BLaER1 (cell line): ENCODE measurements at regions not wholly inside any gene's neighbourhood (a gene's known extent, or its start where the extent isn't known, plus 50 kb on each side); places are given as distances from the start of the nearest gene placed in this dataset.

Experiments
- H3K27ac ChIP-seq: shearing (Covaris generic); formaldehyde crosslinking; 2 replicates; pipeline ENCODE4 v1.8.1; 2022
- H3K27me3 ChIP-seq: shearing (Covaris generic); formaldehyde crosslinking; 2 replicates; pipeline ENCODE4 v1.8.1; 2022
- H3K36me3 ChIP-seq: shearing (Covaris generic); formaldehyde crosslinking; 2 replicates; pipeline ENCODE4 v1.8.1; 2022
- H3K4me1 ChIP-seq: shearing (Covaris generic); formaldehyde crosslinking; 2 replicates; pipeline ENCODE4 v1.8.1; 2022
- H3K4me2 ChIP-seq: shearing (Covaris generic); formaldehyde crosslinking; 2 replicates; pipeline ENCODE4 v1.8.1; 2022
- H3K4me3 ChIP-seq: shearing (Covaris generic); formaldehyde crosslinking; 2 replicates; pipeline ENCODE4 v1.8.1; 2022
- H3K9ac ChIP-seq: shearing (Covaris generic); formaldehyde crosslinking; 2 replicates; pipeline ENCODE4 v1.8.1; 2022
- H3K9me3 ChIP-seq: shearing (Covaris generic); formaldehyde crosslinking; 2 replicates; pipeline ENCODE4 v1.8.1; 2022
- H4K20me1 ChIP-seq: shearing (Covaris generic); formaldehyde crosslinking; 2 replicates; pipeline ENCODE4 v1.8.1; 2022
- Cebpa-rat ChIP-seq: shearing (Covaris generic); IDR thresholded peaks from 2 replicates; pipeline ENCODE4 v1.8.1; 2022

DNA sequence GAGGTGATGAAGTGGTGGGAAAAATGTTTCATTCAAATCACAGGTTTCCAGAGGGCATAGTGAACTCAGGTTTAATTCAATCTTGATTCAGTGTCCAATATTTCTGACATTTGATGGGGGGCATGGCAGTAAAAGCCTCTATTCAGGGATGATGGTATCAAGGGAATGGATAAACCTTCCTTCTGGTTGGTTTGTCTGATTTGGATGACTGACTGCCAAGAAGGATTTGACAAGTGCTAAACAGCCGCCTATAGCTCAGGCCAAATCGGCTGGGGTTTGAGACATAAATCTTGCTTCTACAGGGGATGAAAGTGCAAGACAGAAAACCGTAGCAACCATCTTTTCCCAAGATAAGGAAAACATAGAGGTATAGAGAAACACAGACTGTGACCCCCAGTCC, 121.8 kb upstream of the C11orf87 start:
- H3K4me1 ChIP-seq, result peaks cover 14% of the 10 kb centered on the region
- H4K20me1 ChIP-seq, result no peaks in the 10 kb centered on the region
- TF ChIP-seq Cebpa-rat, result no peak
- H3K27ac ChIP-seq, result no peak overlapping the region
- no peaks in the 10 kb centered on the region for H3K36me3 ChIP-seq
- peak overlapping the region; percentile 34 for H3K4me2 ChIP-seq
- H3K27me3 ChIP-seq, result no peaks in the 10 kb centered on the region
- H3K4me3 ChIP-seq, result no peak overlapping the region
- no peaks in the 10 kb centered on the region for H3K9me3 ChIP-seq
- H3K9ac ChIP-seq, result no peak overlapping the region

DNA sequence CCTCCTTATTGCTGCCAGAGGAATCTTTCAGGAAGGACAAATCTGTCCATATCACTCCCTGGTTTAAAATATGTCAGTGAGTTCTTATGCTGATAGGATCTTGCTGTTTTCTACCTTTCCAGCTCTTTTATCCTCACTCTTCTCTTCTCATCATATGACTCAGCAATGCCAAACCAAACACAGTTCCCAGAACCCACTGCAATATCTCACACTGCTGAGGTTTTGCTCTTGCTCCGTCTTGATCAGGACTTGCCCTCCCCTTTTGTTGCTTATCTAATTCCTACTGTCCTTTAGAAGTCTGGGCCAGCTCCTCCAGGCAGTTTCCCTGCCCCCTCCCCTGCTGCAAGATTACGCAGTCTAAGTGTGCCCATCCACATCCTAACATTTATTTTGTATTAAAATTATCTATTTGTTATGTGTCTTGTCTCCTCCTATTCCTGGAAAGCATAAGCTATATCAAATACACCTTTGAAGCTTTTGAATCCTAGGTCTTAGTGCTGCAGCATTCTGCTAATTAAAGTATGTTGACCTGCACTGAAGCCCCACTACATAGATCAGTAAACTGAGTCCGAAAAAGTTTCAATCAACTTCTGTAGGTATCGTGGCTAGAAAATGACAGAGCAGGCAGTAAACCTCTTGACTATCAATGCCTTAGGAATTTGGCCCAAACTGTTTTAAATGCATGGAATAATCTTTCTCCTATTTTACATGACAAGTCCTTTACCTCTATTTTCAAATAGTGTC, 119.2 kb upstream of the C11orf87 start:
- Histone ChIP-seq H4K20me1 (no peaks in the 10 kb centered on the region), H3K9ac (no peak overlapping the region), H3K27ac (no peak overlapping the region), H3K4me3 (no peak overlapping the region), H3K27me3 (no peaks in the 10 kb centered on the region), H3K4me2 (no peak overlapping the region), H3K9me3 (no peaks in the 10 kb centered on the region), H3K36me3 (no peaks in the 10 kb centered on the region), H3K4me1 (peaks cover 14% of the 10 kb centered on the region)
- TF ChIP-seq Cebpa-rat, result no peak

GRCh38 chr11:109303342-109303741, 118.6 kb upstream of the C11orf87 start:
- H3K4me2 ChIP-seq, result no peak overlapping the region
- no peak for TF ChIP-seq Cebpa-rat
- H3K9ac ChIP-seq, result no peak overlapping the region
- H3K27me3 ChIP-seq, result no peaks in the 10 kb centered on the region
- H3K4me3 ChIP-seq, result no peak overlapping the region
- peaks cover 14% of the 10 kb centered on the region for H3K4me1 ChIP-seq
- no peaks in the 10 kb centered on the region for H4K20me1 ChIP-seq
- H3K36me3 ChIP-seq, result no peaks in the 10 kb centered on the region
- no peak overlapping the region for H3K27ac ChIP-seq
- H3K9me3 ChIP-seq, result no peaks in the 10 kb centered on the region

DNA sequence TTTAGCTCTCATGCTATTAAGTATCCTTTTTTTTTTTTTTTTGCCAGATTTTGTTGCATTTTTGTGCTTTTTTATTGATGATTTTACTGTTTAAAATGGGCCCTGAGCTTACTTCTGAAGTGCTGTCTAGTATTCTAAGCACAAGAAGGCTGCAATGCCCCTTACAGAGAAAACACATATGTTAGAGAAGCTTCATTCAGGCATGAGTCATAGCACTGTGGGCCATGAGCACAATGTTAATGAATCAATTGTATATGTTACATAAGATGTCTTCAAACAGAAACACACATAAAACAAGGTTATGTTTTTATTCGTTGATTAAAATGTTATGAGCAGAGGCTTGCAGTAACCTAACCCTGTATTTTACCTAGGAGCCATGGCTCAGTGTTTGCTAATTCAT, 117.8 kb upstream of the C11orf87 start:
- no peaks in the 10 kb centered on the region for H3K27me3 ChIP-seq
- H3K4me1 ChIP-seq, result peaks cover 14% of the 10 kb centered on the region
- TF ChIP-seq Cebpa-rat, result no peak

DNA sequence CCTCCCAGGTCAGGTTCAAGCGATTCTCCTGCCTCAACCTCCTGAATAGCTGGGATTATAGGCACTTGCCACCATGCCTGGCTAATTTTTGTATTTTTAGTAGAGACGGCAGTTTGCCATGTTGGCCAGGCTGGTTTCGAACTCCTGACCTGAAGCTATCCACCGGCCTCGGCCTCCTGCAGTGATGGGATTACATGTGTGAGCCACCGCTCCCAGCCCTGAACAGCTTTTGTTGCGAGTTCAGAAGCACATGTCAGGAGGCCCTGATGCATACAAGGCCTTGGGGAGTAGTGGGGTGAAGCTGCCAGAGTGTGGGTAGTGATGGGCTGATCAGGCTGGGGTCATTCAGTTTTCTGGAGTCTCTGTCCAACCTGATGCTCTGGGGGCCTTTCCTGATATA, 117.0 kb upstream of the C11orf87 start:
- Histone ChIP-seq H3K27ac (no peak overlapping the region), H4K20me1 (no peaks in the 10 kb centered on the region), H3K9ac (no peak overlapping the region), H3K36me3 (no peaks in the 10 kb centered on the region), H3K4me3 (no peak overlapping the region), H3K27me3 (no peaks in the 10 kb centered on the region), H3K4me1 (peaks cover 14% of the 10 kb centered on the region), H3K9me3 (no peaks in the 10 kb centered on the region), H3K4me2 (no peak overlapping the region)
- TF ChIP-seq Cebpa-rat, result no peak

More for the DNA sequence above, 117.8 kb upstream of the C11orf87 start:
- Histone ChIP-seq H3K36me3 (no peaks in the 10 kb centered on the region), H4K20me1 (no peaks in the 10 kb centered on the region), H3K9me3 (no peaks in the 10 kb centered on the region), H3K9ac (no peak overlapping the region), H3K27ac (no peak overlapping the region), H3K4me3 (no peak overlapping the region), H3K4me2 (no peak overlapping the region)

GRCh38 chr11:109306322-109306721, 115.7 kb upstream of the C11orf87 start:
- no peak overlapping the region for H3K4me2 ChIP-seq
- TF ChIP-seq Cebpa-rat, result no peak
- H3K36me3 ChIP-seq, result no peaks in the 10 kb centered on the region
- peaks cover 1% of the 10 kb centered on the region for H3K4me1 ChIP-seq
- no peak overlapping the region for H3K4me3 ChIP-seq
- H3K9ac ChIP-seq, result no peak overlapping the region
- H3K27ac ChIP-seq, result no peak overlapping the region
- H3K27me3 ChIP-seq, result no peaks in the 10 kb centered on the region
- no peaks in the 10 kb centered on the region for H3K9me3 ChIP-seq
- no peaks in the 10 kb centered on the region for H4K20me1 ChIP-seq

DNA sequence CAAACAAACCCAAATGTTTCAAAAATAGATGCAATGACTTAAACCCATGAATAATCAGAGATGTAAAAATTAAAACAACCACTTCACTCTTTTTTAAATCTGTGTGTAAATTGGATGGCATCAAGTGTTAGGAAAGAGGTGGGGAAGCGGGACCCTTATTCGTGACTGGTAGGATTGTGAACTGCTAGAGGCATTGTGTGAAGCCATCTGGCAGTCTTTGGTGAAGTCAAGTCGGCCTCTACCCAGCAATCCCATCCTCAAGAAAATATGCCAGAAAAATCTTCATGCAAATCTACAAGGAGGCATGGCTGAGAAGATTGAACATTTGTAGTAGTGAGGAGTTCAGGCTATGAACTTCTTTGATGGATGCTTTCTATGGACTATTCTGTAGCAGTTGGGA, 114.6 kb upstream of the C11orf87 start:
- H3K4me2 ChIP-seq, result no peak overlapping the region
- H3K4me1 ChIP-seq, result no peaks in the 10 kb centered on the region
- no peak for TF ChIP-seq Cebpa-rat
- H3K4me3 ChIP-seq, result no peak overlapping the region
- H3K9me3 ChIP-seq, result no peaks in the 10 kb centered on the region
- no peak overlapping the region for H3K9ac ChIP-seq
- no peaks in the 10 kb centered on the region for H3K36me3 ChIP-seq
- H3K27me3 ChIP-seq, result no peaks in the 10 kb centered on the region
- no peak overlapping the region for H3K27ac ChIP-seq
- no peaks in the 10 kb centered on the region for H4K20me1 ChIP-seq

DNA sequence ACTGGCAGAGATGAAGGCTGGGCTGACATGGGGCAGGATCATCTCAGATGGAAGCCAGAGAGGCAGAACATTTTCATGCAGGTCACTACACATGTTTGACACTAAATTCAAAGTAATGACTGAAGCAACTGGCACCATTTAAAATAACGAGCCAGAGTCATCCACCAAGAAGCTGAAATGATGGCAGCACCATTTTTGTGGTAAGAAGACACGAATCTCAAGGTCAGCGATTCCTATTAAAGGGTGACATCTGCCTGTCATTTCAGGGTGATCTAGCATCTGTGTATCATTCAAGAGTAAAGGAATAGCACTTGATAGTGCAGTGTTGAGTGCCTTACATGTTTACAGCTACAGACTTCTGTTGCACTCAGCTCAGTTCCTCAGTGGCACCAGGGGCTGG, 113.4 kb upstream of the C11orf87 start:
- TF ChIP-seq Cebpa-rat, result no peak
- no peaks in the 10 kb centered on the region for H3K27me3 ChIP-seq
- H3K4me3 ChIP-seq, result no peak overlapping the region
- no peaks in the 10 kb centered on the region for H4K20me1 ChIP-seq
- no peaks in the 10 kb centered on the region for H3K36me3 ChIP-seq
- no peak overlapping the region for H3K4me2 ChIP-seq
- no peaks in the 10 kb centered on the region for H3K4me1 ChIP-seq
- H3K9me3 ChIP-seq, result no peaks in the 10 kb centered on the region
- no peak overlapping the region for H3K27ac ChIP-seq
- no peak overlapping the region for H3K9ac ChIP-seq

DNA sequence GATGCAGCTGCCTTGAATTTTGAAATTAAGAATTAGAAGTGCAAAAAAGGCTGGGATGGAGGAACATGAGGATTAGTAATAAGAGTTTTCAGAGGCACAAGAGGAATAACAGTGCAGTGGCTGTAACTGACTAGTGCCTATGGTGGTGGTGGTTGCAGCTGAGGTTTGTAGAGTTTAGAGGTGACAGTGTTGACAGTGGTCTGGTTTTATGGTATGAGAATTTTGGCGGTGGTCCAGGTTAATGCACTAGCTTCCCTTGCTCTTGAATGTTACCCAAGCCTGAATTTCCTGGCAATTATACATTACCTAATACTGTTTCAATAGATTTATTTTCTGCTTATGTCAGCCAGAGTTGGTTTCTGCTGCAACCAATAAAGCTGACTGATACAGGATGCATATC, 112.8 kb upstream of the C11orf87 start:
- Histone ChIP-seq H3K36me3 (no peaks in the 10 kb centered on the region), H3K9me3 (no peaks in the 10 kb centered on the region), H3K4me2 (no peak overlapping the region), H3K27ac (no peak overlapping the region), H3K4me3 (no peak overlapping the region), H3K27me3 (no peaks in the 10 kb centered on the region), H3K4me1 (no peaks in the 10 kb centered on the region), H4K20me1 (no peaks in the 10 kb centered on the region), H3K9ac (no peak overlapping the region)
- TF ChIP-seq Cebpa-rat, result no peak

DNA sequence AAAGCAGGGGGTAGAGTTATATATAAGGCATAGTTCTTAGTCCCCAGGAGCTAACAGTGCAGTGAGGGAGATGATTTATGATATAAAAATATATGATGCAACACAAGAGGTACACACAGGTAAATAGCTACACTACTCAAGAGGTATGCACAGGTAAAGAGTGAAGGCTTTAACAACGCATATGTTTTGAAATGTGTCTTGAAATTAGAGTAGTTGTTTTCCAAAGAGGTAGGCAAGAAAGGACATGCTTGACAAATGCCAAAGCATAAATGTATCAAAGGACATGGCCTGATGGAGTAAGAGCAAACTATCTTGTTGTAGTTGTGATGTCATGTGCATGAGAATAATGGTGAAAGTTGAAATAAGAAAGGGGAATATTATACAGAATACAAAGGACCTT, 104.3 kb upstream of the C11orf87 start:
- Histone ChIP-seq H4K20me1 (no peaks in the 10 kb centered on the region), H3K36me3 (no peaks in the 10 kb centered on the region), H3K27ac (no peak overlapping the region), H3K27me3 (no peaks in the 10 kb centered on the region), H3K4me1 (no peaks in the 10 kb centered on the region), H3K4me3 (no peak overlapping the region), H3K9ac (no peak overlapping the region), H3K4me2 (no peak overlapping the region), H3K9me3 (no peaks in the 10 kb centered on the region)
- TF ChIP-seq Cebpa-rat, result no peak

DNA sequence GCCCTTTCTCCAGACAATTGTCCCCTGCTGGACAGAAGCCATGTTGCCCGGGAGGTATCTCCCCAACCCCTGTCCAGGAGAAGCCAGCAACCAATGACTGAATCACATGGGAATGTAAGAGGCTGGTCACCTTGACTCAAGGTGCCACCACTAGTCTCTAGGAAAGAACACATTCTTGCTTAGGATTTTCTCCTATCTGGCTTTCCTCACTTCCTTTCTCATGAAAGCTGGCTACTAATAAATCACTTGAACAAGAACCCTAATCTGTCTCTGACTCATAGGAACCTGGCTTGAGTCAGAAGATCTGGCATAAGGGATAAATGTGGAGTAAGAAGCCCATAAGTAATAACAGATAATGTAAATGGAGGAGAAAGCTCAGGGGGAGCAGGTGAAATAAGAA, 101.4 kb upstream of the C11orf87 start:
- Histone ChIP-seq H3K9me3 (no peaks in the 10 kb centered on the region), H3K9ac (no peak overlapping the region), H4K20me1 (no peaks in the 10 kb centered on the region), H3K27ac (no peak overlapping the region), H3K27me3 (no peaks in the 10 kb centered on the region), H3K4me3 (no peak overlapping the region), H3K36me3 (no peaks in the 10 kb centered on the region), H3K4me1 (no peaks in the 10 kb centered on the region), H3K4me2 (no peak overlapping the region)
- TF ChIP-seq Cebpa-rat, result no peak
